HEK293 (cell line): ENCODE measurements at regions not wholly inside any gene's neighbourhood (a gene's known extent, or its start where the extent isn't known, plus 50 kb on each side); places are given as distances from the start of the nearest gene placed in this dataset.
A peak's percentile ranks its signal among the peaks of the same experiment; 100 is the strongest.

Experiments used
- HIC1 ChIP-seq: fragments of 450-650 bp; formaldehyde crosslinking; IDR thresholded peaks from 2 replicates; pipeline ENCODE4 v1.5.1; 2016; ENCODE audit warnings: missing biosample characterization, missing genetic modification characterization
- INSM2 ChIP-seq: fragments of 450-650 bp; formaldehyde crosslinking; IDR thresholded peaks from 2 replicates; pipeline ENCODE4 v1.5.1; 2016; ENCODE audit warnings: missing biosample characterization, missing genetic modification characterization
- KLF16 ChIP-seq: fragments of 450-650 bp; formaldehyde crosslinking; IDR thresholded peaks from 2 replicates; pipeline ENCODE4 v1.5.1; 2017; ENCODE audit warnings: missing biosample characterization, missing genetic modification characterization
- KLF8 ChIP-seq: fragments of 450-650 bp; formaldehyde crosslinking; IDR thresholded peaks from 2 replicates; pipeline ENCODE4 v1.5.1; 2016; ENCODE audit warnings: missing biosample characterization, missing genetic modification characterization
- MEIS1 ChIP-seq: sonication (generic); formaldehyde crosslinking; IDR thresholded peaks from 2 replicates; pipeline ENCODE4 v1.8.1; 2022; ENCODE audit warnings: missing genetic modification reagents, mild to moderate bottlenecking, borderline replicate concordance
- MZF1 ChIP-seq: fragments of 450-650 bp; formaldehyde crosslinking; IDR thresholded peaks from 2 replicates; pipeline ENCODE4 v1.5.1; 2017; ENCODE audit warnings: missing biosample characterization, missing genetic modification characterization, borderline replicate concordance
- PATZ1 ChIP-seq: fragments of 450-650 bp; formaldehyde crosslinking; IDR thresholded peaks from 2 replicates; pipeline ENCODE4 v1.5.1; 2016; ENCODE audit warnings: missing biosample characterization, missing genetic modification characterization
- PRDM1 ChIP-seq: fragments of 450-650 bp; formaldehyde crosslinking; IDR thresholded peaks from 2 replicates; pipeline ENCODE4; 2016; ENCODE audit warnings: missing biosample characterization, missing genetic modification characterization
- PRDM4 ChIP-seq: fragments of 450-650 bp; formaldehyde crosslinking; IDR thresholded peaks from 2 replicates; pipeline ENCODE4 v1.5.1; 2017; ENCODE audit warnings: missing biosample characterization, missing genetic modification characterization
- WT1 ChIP-seq: fragments of 450-650 bp; formaldehyde crosslinking; IDR thresholded peaks from 2 replicates; pipeline ENCODE4 v1.5.1; 2016; ENCODE audit warnings: missing biosample characterization, missing genetic modification characterization
- ZBTB17 ChIP-seq: fragments of 450-650 bp; formaldehyde crosslinking; IDR thresholded peaks from 2 replicates; pipeline ENCODE4 v1.5.1; 2016; ENCODE audit warnings: missing biosample characterization, missing genetic modification characterization
- ZBTB44 ChIP-seq: fragments of 450-650 bp; IDR thresholded peaks from 2 replicates; pipeline ENCODE4 v1.5.1; 2018; ENCODE audit warnings: missing biosample characterization, mild to moderate bottlenecking, missing genetic modification characterization
- ZFP41 ChIP-seq: fragments of 450-650 bp; formaldehyde crosslinking; IDR thresholded peaks from 2 replicates; pipeline ENCODE4 v1.5.1; 2016; ENCODE audit warnings: missing biosample characterization, missing genetic modification characterization, borderline replicate concordance
- ZFP69B ChIP-seq: fragments of 450-650 bp; formaldehyde crosslinking; IDR thresholded peaks from 2 replicates; pipeline ENCODE4 v1.5.1; 2016; ENCODE audit warnings: missing biosample characterization, missing genetic modification characterization
- ZNF155 ChIP-seq: fragments of 450-650 bp; formaldehyde crosslinking; IDR thresholded peaks from 2 replicates; pipeline ENCODE4 v1.5.1; 2016; ENCODE audit warnings: missing biosample characterization, missing genetic modification characterization
- ZNF18 ChIP-seq: fragments of 450-650 bp; formaldehyde crosslinking; IDR thresholded peaks from 2 replicates; pipeline ENCODE4 v1.5.1; 2016; ENCODE audit warnings: missing biosample characterization, missing genetic modification characterization
- ZNF2 ChIP-seq: fragments of 450-650 bp; formaldehyde crosslinking; IDR thresholded peaks from 2 replicates; pipeline ENCODE4 v1.5.1; 2016; ENCODE audit warnings: missing biosample characterization, missing genetic modification characterization
- ZNF221 ChIP-seq: fragments of 450-650 bp; formaldehyde crosslinking; IDR thresholded peaks from 2 replicates; pipeline ENCODE4 v1.5.1; 2017; ENCODE audit warnings: missing biosample characterization, missing genetic modification characterization, borderline replicate concordance
- ZNF416 ChIP-seq: fragments of 450-650 bp; formaldehyde crosslinking; IDR thresholded peaks from 2 replicates; pipeline ENCODE4 v1.5.1; 2016; ENCODE audit warnings: missing biosample characterization, missing genetic modification characterization
- ZNF548 ChIP-seq: fragments of 450-650 bp; formaldehyde crosslinking; IDR thresholded peaks from 2 replicates; pipeline ENCODE4 v1.5.1; 2016; ENCODE audit warnings: missing biosample characterization, missing genetic modification characterization
- ZNF580 ChIP-seq: fragments of 450-650 bp; formaldehyde crosslinking; IDR thresholded peaks from 2 replicates; pipeline ENCODE4 v1.5.1; 2016; ENCODE audit warnings: missing biosample characterization, missing genetic modification characterization
- ZNF610 ChIP-seq: fragments of 450-650 bp; formaldehyde crosslinking; IDR thresholded peaks from 2 replicates; pipeline ENCODE4 v1.5.1; 2016; ENCODE audit warnings: missing biosample characterization, missing genetic modification characterization, borderline replicate concordance
- ZNF626 ChIP-seq: fragments of 450-650 bp; sonication (Bioruptor Pico); formaldehyde crosslinking; IDR thresholded peaks from 2 replicates; pipeline ENCODE4 v1.5.1; 2018; ENCODE audit warnings: missing biosample characterization, missing genetic modification characterization, inconsistent platforms
- ZNF629 ChIP-seq: fragments of 450-650 bp; formaldehyde crosslinking; IDR thresholded peaks from 2 replicates; pipeline ENCODE4 v1.5.1; 2017; ENCODE audit warnings: missing biosample characterization, missing genetic modification characterization
- ZNF76 ChIP-seq: fragments of 450-650 bp; formaldehyde crosslinking; IDR thresholded peaks from 2 replicates; pipeline ENCODE4; 2016; ENCODE audit warnings: low read depth, missing biosample characterization, missing genetic modification characterization, borderline replicate concordance
- ZSCAN30 ChIP-seq: fragments of 450-650 bp; IDR thresholded peaks from 2 replicates; pipeline ENCODE4 v1.5.1; 2018; ENCODE audit warnings: missing biosample characterization, mild to moderate bottlenecking, missing genetic modification characterization, moderate library complexity
- ZXDB ChIP-seq: fragments of 450-650 bp; formaldehyde crosslinking; IDR thresholded peaks from 2 replicates; pipeline ENCODE4 v1.5.1; 2016; ENCODE audit warnings: missing biosample characterization, missing genetic modification characterization

GRCh38 chr12:24069532-24070395 is 120.3 kb upstream of the SOX5 start (continued):
- no peak for TF ChIP-seq ZNF626 (tag by site-specific recombination)
- TF ChIP-seq ZNF221, result no peak
- peak; percentile 72 for TF ChIP-seq ZBTB17
- TF ChIP-seq PRDM1 (tag by site-specific recombination), result peak; percentile 87
- TF ChIP-seq PRDM4 (tag by site-specific recombination), result peak; percentile 71; the same call in 1 of the 2 replicates
- no peak for TF ChIP-seq ZNF76 (tag by site-specific recombination)
- TF ChIP-seq KLF16 (tag by site-specific recombination), result no peak
- TF ChIP-seq ZBTB44 (tag by site-specific recombination), result peak; percentile 72
- peak; percentile 67; the same call in 1 of the 2 replicates for TF ChIP-seq KLF8 (tag by site-specific recombination)
- TF ChIP-seq MZF1 (tag by site-specific recombination), result peak; percentile 100
- TF ChIP-seq ZNF580 (tag by site-specific recombination), result peak; percentile 71; the same call in 1 of the 2 replicates
- TF ChIP-seq ZSCAN30 (tag by site-specific recombination), result no peak; the same call in 1 of the 2 replicates
- TF ChIP-seq HIC1 (tag by site-specific recombination), result peak; percentile 89
- peak; percentile 61; the same call in 1 of the 2 replicates for TF ChIP-seq ZNF2 (tag by site-specific recombination)
- TF ChIP-seq ZNF629 (tag by site-specific recombination), result peak; percentile 71; the same call in 1 of the 2 replicates
- no peak for TF ChIP-seq ZNF548 (tag by site-specific recombination)
- peak; percentile 72 for TF ChIP-seq PATZ1 (tag by site-specific recombination)
- no peak for TF ChIP-seq ZNF155 (tag by site-specific recombination)
- peak; percentile 77 for TF ChIP-seq ZXDB (tag by site-specific recombination)
- 0 out of 2 replicates have a peak, but pooled peaks have one; percentile 21 for TF ChIP-seq INSM2 (tag by site-specific recombination)
- TF ChIP-seq MEIS1, result no peak
- peak; percentile 68 for TF ChIP-seq ZNF18 (tag by site-specific recombination)
- TF ChIP-seq ZNF416 (tag by site-specific recombination), result no peak
- 0 out of 2 replicates have a peak, but pooled peaks have one; percentile 38 for TF ChIP-seq ZFP69B
- TF ChIP-seq WT1 (tag by site-specific recombination), result peak; percentile 95
- no peak for TF ChIP-seq ZFP41
- TF ChIP-seq ZNF610, result 0 out of 2 replicates have a peak, but pooled peaks have one; percentile 40
